ENCODE measurements at regions not wholly inside any gene's neighbourhood (a gene's known extent, or its start where the extent isn't known, plus 50 kb on each side); places are given as distances from the start of the nearest gene placed in this dataset.
A peak's percentile ranks its signal among the peaks of the same experiment; 100 is the strongest.

GRCh38 chr1:83114136-83114834 lies 884.6 kb downstream of the TTLL7 start:
- no peak for DNase-seq

DNA sequence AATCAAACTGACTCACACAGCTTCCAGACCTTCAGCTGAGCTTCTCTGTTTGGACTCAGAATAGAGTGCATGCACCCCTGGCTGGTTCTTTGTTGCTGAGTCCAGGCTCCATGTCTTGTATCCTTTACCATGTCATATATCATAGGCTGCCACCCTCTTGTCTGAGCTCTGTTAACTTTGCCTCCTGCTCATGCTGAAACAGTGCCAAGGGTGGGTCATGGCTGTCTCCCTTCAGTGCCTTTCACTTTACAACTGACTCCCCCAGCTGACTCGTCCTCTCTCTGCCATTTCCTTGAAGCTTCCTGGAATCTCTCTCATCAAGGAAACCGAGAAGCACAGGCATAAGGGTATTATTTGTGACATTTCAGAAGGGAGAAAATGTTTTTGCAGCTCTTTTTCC lies 885.3 kb downstream of the TTLL7 start:
- no peak for DNase-seq

GRCh38 chr1:83112248-83112885 lies 886.6 kb downstream of the TTLL7 start:
- DNase-seq: no peak

DNA sequence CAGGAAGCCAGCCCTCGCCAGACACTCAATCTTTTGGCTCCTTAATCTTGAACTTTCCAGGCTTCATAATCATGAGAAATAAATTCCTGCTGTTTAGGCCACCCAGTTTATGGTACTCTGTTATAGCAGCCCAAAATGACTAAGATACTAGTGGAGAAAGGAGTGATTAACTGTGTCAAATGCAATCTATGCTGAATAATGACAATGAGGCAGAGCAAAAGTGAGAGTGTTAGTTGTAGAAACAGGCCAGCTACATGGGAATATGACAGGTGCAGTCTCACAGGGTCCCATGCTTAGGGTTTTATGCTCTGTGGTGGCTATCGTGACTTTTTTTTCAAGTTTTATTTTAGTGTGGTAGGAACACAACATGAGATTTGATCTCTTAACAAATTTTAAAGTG lies 888.8 kb downstream of the TTLL7 start:
- no peak for DNase-seq

DNA sequence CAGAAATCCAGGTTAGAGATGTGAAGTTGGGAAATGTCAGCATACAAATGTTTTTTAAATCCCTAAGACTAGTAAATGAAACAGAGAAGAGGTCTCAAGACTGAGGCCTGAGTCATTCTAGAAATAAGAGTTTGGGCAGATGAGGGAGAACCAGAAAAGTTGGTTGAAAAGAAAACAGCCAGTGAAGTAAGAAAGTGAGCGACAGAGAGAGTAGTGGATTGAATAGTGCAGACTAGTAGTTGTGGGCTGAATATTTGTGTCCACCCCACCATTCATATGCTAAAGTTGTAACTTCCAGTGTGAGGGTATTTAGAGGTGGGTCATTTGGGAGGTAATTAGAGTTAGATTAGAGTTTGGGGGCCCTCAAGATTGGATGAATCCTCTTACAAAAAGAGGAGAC lies 889.2 kb downstream of the TTLL7 start:
- no peak for DNase-seq

DNA sequence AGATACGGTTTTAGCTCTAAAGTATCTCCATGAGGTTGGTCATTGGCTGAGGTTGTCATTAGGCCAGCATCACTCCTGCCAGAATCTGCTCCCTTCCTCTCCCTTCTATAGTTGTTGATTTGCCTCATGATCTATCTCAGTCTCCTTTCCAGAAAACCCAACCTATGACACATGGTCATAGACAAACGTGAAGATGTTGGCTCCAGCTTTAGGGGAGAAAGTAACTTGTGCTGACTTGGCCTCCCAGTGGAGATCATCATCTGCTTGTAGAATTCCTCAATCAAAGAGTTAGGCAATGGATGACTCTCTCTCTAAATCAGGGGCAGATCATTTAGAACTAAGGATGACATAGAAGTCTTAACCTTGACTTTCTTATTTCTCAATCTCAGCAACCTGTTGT lies 894.4 kb downstream of the TTLL7 start:
- DNase-seq: no peak

DNA sequence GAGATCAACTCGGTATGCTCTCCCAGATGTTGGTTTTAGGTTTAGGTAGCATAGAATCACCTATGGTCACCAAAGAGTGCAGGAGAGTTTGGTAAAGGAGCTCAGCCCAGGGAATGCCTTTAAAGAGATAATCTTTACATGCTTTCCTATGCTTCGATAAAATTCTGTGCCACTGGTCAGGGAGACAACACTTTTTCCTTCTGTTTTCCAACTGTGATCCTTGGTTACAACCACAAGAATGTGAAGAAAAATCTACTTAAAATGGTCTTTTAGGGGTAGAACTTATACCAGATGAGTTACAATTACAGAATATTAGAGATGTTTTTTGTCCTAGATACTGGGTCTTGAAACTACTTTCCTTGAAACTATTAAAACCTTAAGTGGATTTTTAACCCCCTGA lies 895.6 kb downstream of the TTLL7 start:
- DNase-seq: no peak

GRCh38 chr1:83102630-83103071 lies 896.3 kb downstream of the TTLL7 start:
- DNase-seq: no peak

DNA sequence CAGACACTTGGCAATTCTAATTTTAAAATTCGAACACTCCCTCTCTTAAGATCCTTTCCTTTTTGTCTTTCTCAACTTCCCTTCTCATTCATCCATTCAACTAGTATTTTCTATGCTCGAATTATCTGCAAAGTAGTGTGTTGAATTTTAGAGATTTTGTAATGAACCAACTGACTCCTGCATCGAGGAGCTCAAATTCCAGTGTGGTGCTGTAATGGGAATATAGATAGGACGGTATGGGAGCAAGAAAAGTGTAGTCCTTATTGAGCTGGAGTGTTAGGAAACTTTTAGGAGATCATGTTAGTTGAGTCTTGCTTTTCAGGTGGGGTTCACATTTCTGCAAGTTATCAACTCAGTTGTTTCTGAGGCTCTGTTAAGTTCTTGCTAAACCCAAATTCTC lies 897.5 kb downstream of the TTLL7 start:
- no peak for DNase-seq

- DNase-seq: no peak
These were observed 898.8 kb downstream of the TTLL7 start for GRCh38 chr1:83100133-83100532.

DNA sequence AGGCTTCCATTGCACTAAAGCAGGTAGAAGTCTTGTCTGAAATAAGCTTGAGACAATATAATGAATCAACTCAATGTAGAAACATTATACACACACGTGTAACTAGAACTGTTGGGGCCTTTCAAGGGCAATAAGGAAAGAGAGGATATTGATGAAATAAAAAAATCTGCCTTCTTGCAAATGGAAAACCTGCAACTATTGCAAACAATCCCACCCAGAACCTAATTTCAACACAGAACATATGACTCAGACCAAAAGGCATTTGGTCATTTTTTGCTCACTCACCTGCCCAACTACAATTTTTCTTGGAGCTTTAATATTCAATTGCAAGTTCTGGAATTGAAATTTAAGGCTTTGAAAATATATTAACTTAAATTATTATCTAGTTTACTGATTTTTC lies 900.1 kb downstream of the TTLL7 start:
- DNase-seq: no peak

DNA sequence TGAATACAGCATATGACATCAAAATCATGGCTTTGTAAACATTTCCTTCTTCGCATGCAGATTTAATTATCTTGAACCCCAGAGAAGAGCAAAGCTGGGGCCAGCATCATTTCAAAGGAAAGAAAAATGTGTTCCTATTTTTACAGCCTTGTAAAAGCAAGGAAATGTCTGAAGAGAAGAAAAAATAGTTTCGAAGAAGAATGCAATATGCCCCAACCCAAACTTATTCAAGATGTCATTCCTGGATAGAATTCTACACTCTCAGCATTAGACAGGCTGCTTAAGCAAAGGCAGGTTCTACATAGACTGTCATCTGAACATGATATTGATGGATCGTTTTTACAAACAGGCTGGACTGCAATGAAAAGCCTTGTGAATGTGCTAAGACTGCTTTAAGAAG lies 900.8 kb downstream of the TTLL7 start:
- DNase-seq: no peak

DNA sequence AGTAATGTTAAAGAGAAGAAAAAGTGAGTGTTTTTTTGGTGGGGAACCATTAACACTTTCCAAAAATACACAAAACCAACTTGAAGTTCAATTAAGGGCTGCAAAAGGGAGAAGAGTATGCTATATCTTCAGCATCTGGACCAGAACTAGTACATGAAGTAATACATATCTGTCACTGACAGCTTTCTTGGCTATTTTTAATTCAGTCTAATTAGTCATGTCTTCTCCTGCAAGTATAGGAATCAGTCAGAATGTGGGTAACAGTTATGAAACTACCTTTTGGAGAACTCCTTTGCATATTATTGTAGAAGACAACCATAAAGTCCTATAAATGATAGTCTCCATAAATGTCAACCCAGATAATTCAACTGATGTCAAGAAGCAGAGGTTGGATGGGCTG lies 901.2 kb downstream of the TTLL7 start:
- no peak for DNase-seq

DNA sequence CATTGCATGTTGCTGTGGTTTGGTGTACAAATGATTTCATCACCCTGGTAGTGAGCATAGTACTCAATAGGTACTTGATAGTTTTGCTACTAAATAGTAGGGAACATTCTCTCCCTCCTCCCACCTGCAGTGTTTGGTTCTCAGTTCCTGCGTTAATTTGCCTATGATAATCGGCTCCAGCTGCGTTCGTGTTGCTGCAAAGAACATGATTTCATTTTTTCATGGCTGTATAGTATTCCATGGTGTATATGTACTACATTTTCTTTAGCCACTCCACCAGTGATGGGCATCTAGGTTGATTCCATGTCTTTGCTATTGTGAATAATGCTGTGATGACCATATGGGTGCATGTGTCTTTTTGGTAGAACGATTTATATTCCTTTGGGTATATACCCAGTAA lies 903.4 kb downstream of the TTLL7 start:
- no peak for DNase-seq

DNA sequence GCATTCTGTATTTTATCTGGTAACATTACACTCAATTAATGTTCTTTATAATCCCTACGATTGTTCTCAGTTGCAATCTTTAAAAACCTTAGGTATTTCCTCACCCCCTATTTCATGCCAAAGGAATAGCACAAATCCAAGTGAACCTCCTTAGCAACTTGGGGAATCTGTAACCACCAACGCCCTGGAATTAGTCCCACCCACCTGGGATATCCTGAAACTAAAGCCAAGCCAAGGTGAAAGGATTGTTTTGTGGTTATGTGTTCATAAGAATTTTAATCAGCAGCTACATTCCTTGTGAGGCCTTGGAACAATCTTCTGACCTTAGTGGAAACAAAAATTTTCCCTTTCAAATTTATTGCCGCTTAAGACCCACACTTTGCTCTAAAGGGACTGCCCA lies 908.7 kb downstream of the TTLL7 start:
- peak; percentile 20 for DNase-seq

- no peak for DNase-seq
These were observed 911.1 kb downstream of the TTLL7 start for GRCh38 chr1:83087851-83088250.

DNA sequence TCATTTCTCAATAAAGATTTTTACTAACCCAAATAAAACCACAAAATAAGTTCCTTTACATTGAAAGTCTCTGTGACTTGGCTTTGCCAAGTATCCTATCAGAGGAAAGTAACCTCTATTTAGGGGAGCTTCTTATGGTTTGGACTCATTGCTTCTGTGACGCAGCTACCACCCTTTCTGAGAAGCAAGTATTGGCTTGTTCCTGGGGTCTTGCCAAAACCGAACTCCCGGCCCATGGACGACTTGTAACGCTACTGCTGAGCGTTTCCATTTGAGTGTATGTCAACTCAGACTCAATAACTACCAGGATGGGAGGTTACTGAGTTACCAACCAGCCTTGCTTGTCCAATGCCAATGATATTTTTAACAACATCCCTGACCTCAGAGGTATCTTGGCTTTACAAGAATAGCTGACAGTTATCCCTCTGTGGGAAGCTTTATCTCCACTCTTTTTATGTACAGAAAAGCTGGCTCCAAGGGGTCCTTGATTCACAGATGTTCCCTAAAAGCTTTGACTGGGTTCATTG lies 911.9 kb downstream of the TTLL7 start:
- no peak for DNase-seq

- DNase-seq: no peak
These were observed 912.6 kb downstream of the TTLL7 start for GRCh38 chr1:83086346-83086745.

DNA sequence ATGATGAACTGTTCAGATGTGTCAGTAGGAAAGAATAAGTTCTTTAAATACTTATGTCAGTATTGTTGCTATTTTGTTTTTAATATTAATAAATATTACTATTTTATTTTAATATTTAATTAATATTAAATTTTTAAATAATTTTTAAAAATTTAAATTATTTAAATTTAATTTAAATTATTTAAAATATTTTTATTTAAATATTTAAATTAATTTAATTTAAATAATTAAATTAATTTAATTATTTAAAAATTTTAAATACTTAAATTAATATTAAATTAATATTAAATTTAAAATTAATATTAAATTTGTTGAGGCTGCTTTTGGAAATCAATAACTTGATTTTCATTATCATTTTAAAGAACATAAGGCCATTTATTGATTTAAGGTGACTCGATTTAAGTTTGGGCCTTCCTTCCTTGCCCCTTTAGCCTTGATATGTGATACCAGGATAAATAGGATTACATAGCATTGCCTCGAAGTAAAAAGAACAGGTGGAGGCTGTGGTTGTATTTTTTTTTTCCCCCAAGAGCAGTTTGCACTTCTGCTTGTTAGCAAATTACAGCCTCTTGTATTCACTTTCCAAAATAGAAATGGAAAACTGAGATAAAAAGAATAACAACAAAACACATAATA lies 915.2 kb downstream of the TTLL7 start:
- DNase-seq: no peak

DNA sequence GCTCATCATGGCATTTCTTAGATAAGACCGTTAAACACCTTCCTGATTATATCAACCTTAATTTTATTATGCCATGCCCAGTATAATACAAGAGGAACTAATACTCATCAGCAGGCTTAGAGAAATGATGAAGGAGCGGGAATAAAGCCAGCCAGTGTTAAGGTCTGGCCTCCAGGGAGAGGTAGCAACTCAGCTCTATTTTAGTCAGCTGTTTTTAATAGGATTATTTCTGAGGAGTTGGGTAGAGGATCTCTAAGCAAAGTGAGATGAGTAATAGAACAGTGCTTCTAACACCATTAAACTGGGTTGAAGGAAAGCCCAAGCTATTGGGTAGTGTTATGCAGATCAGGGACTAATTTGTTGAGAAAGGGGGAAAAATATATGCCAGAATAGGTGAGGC lies 921.5 kb downstream of the TTLL7 start:
- DNase-seq: no peak

DNA sequence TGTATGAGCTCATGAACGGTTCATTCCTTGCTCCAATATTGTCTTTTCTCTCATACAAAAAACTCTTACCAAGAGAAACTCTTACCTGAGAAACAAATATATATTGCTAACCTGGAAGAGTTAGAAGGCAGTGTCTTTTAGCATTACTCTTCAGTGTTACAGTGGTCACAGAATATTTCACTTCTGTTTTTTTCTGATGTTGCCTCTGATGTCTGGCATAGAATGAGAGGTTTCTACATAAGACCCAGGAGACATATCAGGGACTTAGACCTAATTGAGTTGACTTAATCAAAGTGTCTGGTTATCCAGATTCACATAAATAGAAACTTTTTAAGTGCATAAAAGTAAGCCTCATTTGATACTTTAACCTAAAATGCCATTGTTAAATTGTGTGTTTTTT lies 923.8 kb downstream of the TTLL7 start:
- DNase-seq: no peak

DNA sequence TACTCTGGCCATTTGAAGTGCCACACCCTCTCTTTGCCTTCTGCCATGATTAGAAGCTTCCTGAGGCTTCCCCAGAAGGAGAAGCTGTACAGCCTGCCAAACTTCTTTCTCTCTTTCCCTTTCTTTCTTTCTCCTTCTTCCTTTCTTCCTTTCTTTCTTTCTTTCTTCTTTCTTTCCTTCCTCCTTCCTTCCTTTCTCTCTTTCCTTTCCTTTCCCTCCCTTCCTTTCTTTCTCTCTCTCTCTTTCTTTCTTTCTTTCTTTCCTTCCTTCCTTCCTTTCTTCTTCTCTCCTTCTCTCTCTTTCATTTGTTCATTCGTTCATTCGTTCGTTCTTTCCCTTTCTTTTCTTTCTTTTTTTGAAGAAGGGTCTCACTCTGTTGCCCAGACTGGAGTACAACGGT lies 931.0 kb downstream of the TTLL7 start:
- no peak for DNase-seq

GRCh38 chr1:83065952-83066727 lies 932.8 kb downstream of the TTLL7 start:
- DNase-seq: no peak

Measured in NCI-H226 (cell line).